Spleen (tissue), 11 donors: ENCODE measurements at regions not wholly inside any gene's neighbourhood (a gene's known extent, or its start where the extent isn't known, plus 50 kb on each side); places are given as distances from the start of the nearest gene placed in this dataset.

Experiments used
- DNase-seq: peaks from one replicate; pipeline ENCODE4 v3.0.0-alpha.2; 2020
- H3K27ac ChIP-seq, 8 donors: fragments of 200-600 bp; sonication (generic) in 7 of 8; 1 replicate in 4 of 8; 2 replicates in 4 of 8; pipeline versions ENCODE4 v1.5.0 to v1.8.0; 2016 to 2021; ENCODE audit warnings: inconsistent platforms in 4 of 8, mild to moderate bottlenecking in 4 of 8, moderate library complexity in 1 of 8
- H3K27me3 ChIP-seq, 7 donors: fragments of 200-600 bp; sonication (generic) in 6 of 7; replicated peaks in 1 of 7; 1 replicate in 4 of 7; 2 replicates in 3 of 7; pipeline versions ENCODE4 v1.5.0 to v1.8.0; 2016 to 2021; ENCODE audit warnings: inconsistent platforms in 3 of 7, mild to moderate bottlenecking in 1 of 7
- H3K36me3 ChIP-seq, 6 donors: fragments of 200-600 bp; sonication (generic) in 5 of 6; 1 replicate in 4 of 6; 2 replicates in 2 of 6; pipeline versions ENCODE4 v1.5.0 to v1.8.0; 2016 to 2021; ENCODE audit warnings: inconsistent platforms in 2 of 6
- H3K4me1 ChIP-seq, 6 donors: fragments of 200-600 bp; sonication (generic) in 5 of 6; 1 replicate in 3 of 6; 2 replicates in 3 of 6; pipeline versions ENCODE4 v1.5.0 to v1.8.0; 2016 to 2021; ENCODE audit warnings: inconsistent platforms in 3 of 6
- H3K4me3 ChIP-seq, 8 donors: fragments of 200-600 bp; sonication (generic) in 7 of 8; 1 replicate in 4 of 8; 2 replicates in 4 of 8; pipeline versions ENCODE4 v1.5.0 to v1.8.0; 2016 to 2021; ENCODE audit warnings: inconsistent platforms in 4 of 8, mild to moderate bottlenecking in 4 of 8, moderate library complexity in 2 of 8
- H3K9me3 ChIP-seq, 8 donors: fragments of 200-600 bp; sonication (generic) in 7 of 8; 1 replicate in 4 of 8; 2 replicates in 4 of 8; pipeline versions ENCODE4 v1.5.0 to v1.8.0; 2016 to 2021; ENCODE audit warnings: inconsistent platforms in 4 of 8
- POLR2A ChIP-seq, 3 donors: fragments of 450-650 bp; IDR thresholded peaks; one replicate each; pipeline ENCODE4 v1.5.1; 2017; ENCODE audit warnings: antibody characterized with exemption in 3 of 3, mild to moderate bottlenecking in 1 of 3
- POLR2AphosphoS5 ChIP-seq, 3 donors: sonication (generic); formaldehyde crosslinking; IDR thresholded peaks; one replicate each; pipeline ENCODE4 v1.5.1; 2017; ENCODE audit warnings: antibody characterized with exemption in 3 of 3
- WGBS, 5 donors: extraction: QIAGEN DNeasy Blood & Tissue Kit in 3 of 5; methylation state at CpG; one replicate each; pipeline versions ENCODE4 v1.1.5 to v1.1.7; 2013 to 2018; 5-methylcytosine and 5-hydroxymethylcytosine counted together
- intact Hi-C: fragments of 100-400 bp; cut with DNase I; formaldehyde crosslinking; loops from one replicate; pipeline ENCODE4 v1.15.0; 2023; ENCODE audit warnings: low total_unique reads
- TF ChIP-seq, protein P1 (sequence below), 11 experiments: fragments of 200-600 bp in 7 of 11; fragments of 450-650 bp in 4 of 11; sonication (generic) in 4 of 11; IDR thresholded peaks in 8 of 11; conservative IDR thresholded peaks in 3 of 11; 1 replicate in 7 of 11; 2 replicates in 4 of 11; pipeline versions ENCODE4 v1.4.0 to v1.8.0; 2016 to 2021; ENCODE audit warnings: antibody characterized with exemption in 11 of 11, inconsistent platforms in 4 of 11, mild to moderate bottlenecking in 1 of 11
- donor health status: healthy with polysubstance abuse.
- donor health status: DM: no; HTN: no; CAD: no; lungs with moderate emphysema.
- donor health status: DM: no; HTN: no; CAD: no.
- donor health status: Bipolar disorder and iron deficiency.
- donor health status: healthy.
- donor health status: DM: no; HTN: no; CAD: no.
- donor health status: DM: yes; HTN: yes; CAD: no.

DNA sequence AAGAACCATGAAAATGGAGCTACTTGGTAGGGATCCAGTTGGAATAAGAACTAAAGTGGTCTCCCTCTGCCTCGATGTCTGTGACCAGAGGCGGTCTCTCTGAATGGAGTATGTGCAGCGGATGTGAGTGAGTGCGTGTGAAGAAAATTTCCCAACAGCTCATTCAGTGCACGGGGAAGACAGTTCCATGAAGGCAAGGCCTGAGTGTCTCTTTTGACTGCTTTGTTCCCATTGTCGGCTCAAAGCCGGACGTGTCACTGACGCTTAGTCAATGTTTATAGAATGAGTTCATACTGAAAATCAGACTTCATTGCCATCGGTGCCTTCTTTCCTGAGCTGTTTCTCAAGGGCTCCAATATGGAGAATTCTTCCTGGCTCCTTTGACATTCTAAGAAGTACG, 55.3 kb upstream of the GRB10 start:
- no peaks in the 10 kb centered on the region for H3K9me3 ChIP-seq

DNA sequence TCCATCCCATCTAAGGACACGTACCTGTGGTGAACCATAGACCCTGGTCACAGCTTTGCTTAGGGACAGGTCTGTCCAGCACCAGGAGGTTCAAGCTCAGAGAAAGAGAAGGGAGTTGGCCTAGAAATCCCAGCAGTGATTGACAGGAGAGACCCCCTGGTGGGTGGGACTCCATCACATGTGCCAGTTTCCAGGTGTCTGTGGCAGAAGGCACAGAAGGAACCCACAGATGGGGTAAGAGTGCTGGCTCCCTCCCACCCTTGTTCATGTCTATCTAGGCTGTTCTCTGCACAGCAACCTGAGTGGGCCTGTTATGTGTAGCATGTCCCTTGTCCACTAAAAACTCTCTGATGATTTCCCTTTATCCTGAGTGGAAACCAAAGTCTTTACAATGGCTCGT, 54.0 kb upstream of the GRB10 start:
- WGBS, 5 donors = 74 to 89% (median 83%) methylated on average over 2 of the region's 2 CpGs

More for the DNA sequence above, 55.3 kb upstream of the GRB10 start:
- Histone ChIP-seq H3K27ac (no peak overlapping the region), H3K4me3 (no peak overlapping the region), H3K4me1 (no peaks in the 10 kb centered on the region), H3K27me3 (no peaks in the 10 kb centered on the region), H3K36me3 (no peaks in the 10 kb centered on the region)
- intact Hi-C loops = no loop called here
- WGBS, 5 donors = 91 to 97% (median 94%) methylated on average over 11 of the region's 11 CpGs
- no peak for DNase-seq
- TF ChIP-seq POLR2AphosphoS5 (IDR thresholded peaks at IDR 0.05) = no peak
- TF ChIP-seq, protein P1, sequence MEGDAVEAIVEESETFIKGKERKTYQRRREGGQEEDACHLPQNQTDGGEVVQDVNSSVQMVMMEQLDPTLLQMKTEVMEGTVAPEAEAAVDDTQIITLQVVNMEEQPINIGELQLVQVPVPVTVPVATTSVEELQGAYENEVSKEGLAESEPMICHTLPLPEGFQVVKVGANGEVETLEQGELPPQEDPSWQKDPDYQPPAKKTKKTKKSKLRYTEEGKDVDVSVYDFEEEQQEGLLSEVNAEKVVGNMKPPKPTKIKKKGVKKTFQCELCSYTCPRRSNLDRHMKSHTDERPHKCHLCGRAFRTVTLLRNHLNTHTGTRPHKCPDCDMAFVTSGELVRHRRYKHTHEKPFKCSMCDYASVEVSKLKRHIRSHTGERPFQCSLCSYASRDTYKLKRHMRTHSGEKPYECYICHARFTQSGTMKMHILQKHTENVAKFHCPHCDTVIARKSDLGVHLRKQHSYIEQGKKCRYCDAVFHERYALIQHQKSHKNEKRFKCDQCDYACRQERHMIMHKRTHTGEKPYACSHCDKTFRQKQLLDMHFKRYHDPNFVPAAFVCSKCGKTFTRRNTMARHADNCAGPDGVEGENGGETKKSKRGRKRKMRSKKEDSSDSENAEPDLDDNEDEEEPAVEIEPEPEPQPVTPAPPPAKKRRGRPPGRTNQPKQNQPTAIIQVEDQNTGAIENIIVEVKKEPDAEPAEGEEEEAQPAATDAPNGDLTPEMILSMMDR (IDR thresholded peaks at IDR 0.05 in 8 of 11, conservative IDR thresholded peaks at IDR 0.05 in 3 of 11) = no peak
- no peak for TF ChIP-seq POLR2A (IDR thresholded peaks at IDR 0.05)

DNA sequence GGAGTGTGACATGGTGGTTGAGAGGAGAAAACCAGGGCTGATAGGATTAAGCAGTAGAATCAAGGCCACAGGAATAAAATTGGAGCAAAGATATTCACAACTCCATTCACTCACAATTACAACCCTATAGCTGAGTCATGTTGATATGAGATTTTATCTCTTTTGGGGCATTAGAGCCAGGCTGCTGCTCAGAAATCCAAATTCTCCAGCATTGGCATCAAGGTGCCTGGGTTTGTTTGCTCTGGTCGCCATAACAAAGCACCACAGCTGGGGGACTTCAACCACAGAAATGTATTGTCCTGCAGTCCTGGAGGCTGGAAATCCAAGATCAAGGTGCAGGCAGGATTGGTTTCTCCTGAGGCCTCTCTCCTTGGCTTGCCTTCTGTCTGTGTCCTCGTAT, 52.5 kb upstream of the GRB10 start:
- TF ChIP-seq, protein P1 (IDR thresholded peaks at IDR 0.05 in 8 of 11, conservative IDR thresholded peaks at IDR 0.05 in 3 of 11) = no peak
- no peak for TF ChIP-seq POLR2A (IDR thresholded peaks at IDR 0.05)
- TF ChIP-seq POLR2AphosphoS5 (IDR thresholded peaks at IDR 0.05) = no peak
- Histone ChIP-seq H3K36me3 (no peaks in the 10 kb centered on the region), H3K9me3 (no peaks in the 10 kb centered on the region), H3K4me3 (no peak overlapping the region), H3K4me1 (no peaks in the 10 kb centered on the region), H3K27me3 (no peaks in the 10 kb centered on the region), H3K27ac (no peak overlapping the region)
- 64 to 88% (median 82%) methylated on average over 2 of the region's 2 CpGs for WGBS, 5 donors
- intact Hi-C loops = no loop called here
- no peak for DNase-seq

More for the DNA sequence above, 54.0 kb upstream of the GRB10 start:
- Histone ChIP-seq H3K36me3 (no peaks in the 10 kb centered on the region), H3K4me3 (no peak overlapping the region), H3K27me3 (no peaks in the 10 kb centered on the region), H3K9me3 (no peaks in the 10 kb centered on the region), H3K4me1 (no peaks in the 10 kb centered on the region), H3K27ac (no peak overlapping the region)
- intact Hi-C loops = no loop called here
- no peak for DNase-seq
- TF ChIP-seq POLR2A (IDR thresholded peaks at IDR 0.05) (no peak), POLR2AphosphoS5 (IDR thresholded peaks at IDR 0.05) (no peak)
- TF ChIP-seq, protein P1 (IDR thresholded peaks at IDR 0.05 in 8 of 11, conservative IDR thresholded peaks at IDR 0.05 in 3 of 11) = no peak

DNA sequence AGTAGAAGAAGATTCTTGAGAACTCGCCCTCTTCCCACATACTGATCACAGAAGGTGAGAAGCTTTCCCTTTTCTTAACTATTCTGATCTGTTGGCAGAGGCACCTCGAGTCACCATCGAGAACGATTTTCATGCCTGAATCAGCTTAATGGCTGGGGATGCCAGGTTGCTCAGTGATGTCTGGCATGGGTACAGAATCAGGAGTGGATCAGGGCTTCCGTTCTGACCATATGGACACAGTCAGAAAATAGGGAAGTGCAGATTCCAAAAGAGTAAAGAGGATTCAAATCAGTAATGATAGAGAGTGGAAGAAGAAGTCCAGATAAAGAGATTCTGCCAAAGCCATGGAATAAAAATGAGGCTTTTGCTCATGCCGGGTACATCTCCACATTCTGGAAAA, 52.0 kb upstream of the GRB10 start:
- H3K36me3 ChIP-seq = no peaks in the 10 kb centered on the region
- H3K9me3 ChIP-seq = no peaks in the 10 kb centered on the region
- H3K4me3 ChIP-seq = no peak overlapping the region
- TF ChIP-seq, protein P1 (IDR thresholded peaks at IDR 0.05 in 8 of 11, conservative IDR thresholded peaks at IDR 0.05 in 3 of 11) = no peak
- H3K4me1 ChIP-seq = no peaks in the 10 kb centered on the region
- WGBS, 5 donors = 84 to 94% (median 86%) methylated on average over 6 of the region's 6 CpGs
- intact Hi-C loops = no loop called here
- no peaks in the 10 kb centered on the region for H3K27me3 ChIP-seq
- no peak overlapping the region for H3K27ac ChIP-seq
- no peak for DNase-seq
